DND-41 (cell line): ENCODE measurements at regions not wholly inside any gene's neighbourhood (a gene's known extent, or its start where the extent isn't known, plus 50 kb on each side); places are given as distances from the start of the nearest gene placed in this dataset.

Experiments used
- ATAC-seq: fragments of 200-7000 bp; cut with Tn5 transposase; 3 replicates; pipeline ENCODE4 v1.9.1; 2021; ENCODE audit warnings: low read depth; ENCODE audit not compliant: insufficient read depth
- DNase-seq: peaks from one replicate; pipeline ENCODE4 v3.0.0-alpha.2; 2020
- H2AFZ ChIP-seq: 2 replicates; pipeline ENCODE4 v1.6.0; 2012; ENCODE audit warnings: low read depth, low read length
- H3K27ac ChIP-seq: 2 replicates; pipeline ENCODE4 v1.5.1; 2012; ENCODE audit warnings: low read length, inconsistent platforms
- H3K27me3 ChIP-seq: fragments of 200-600 bp; sonication (generic); 2 replicates; pipeline ENCODE4 v1.6.0; 2012; ENCODE audit warnings: low read length, mild to moderate bottlenecking, inconsistent platforms; ENCODE audit not compliant: insufficient read depth, poor library complexity
- H3K36me3 ChIP-seq: 2 replicates; pipeline ENCODE4 v1.5.1; 2012; ENCODE audit warnings: low read length, inconsistent platforms; ENCODE audit not compliant: insufficient read depth
- H3K4me1 ChIP-seq: 2 replicates; pipeline ENCODE4 v1.5.1; 2012; ENCODE audit warnings: mild to moderate bottlenecking, low read length; ENCODE audit not compliant: insufficient read depth
- H3K4me2 ChIP-seq: 2 replicates; pipeline ENCODE4 v1.6.0; 2012; ENCODE audit warnings: mild to moderate bottlenecking, moderate library complexity, low read length, inconsistent platforms; ENCODE audit not compliant: insufficient read depth
- H3K4me3 ChIP-seq, 2 experiments: fragments of 200-600 bp in 1 of 2; shearing (Covaris generic) in 1 of 2; 2 replicates each; pipeline ENCODE4 v1.5.1; 2012 to 2016; ENCODE audit warnings: inconsistent platforms in 2 of 2, low read length in 2 of 2, mild to moderate bottlenecking in 2 of 2, low read depth in 1 of 2, moderate library complexity in 1 of 2
- H3K79me2 ChIP-seq: 2 replicates; pipeline ENCODE4 v1.6.0; 2012; ENCODE audit warnings: low read length, inconsistent platforms; ENCODE audit not compliant: insufficient read depth
- H3K9ac ChIP-seq: 2 replicates; pipeline ENCODE4 v1.6.0; 2012; ENCODE audit warnings: low read depth, mild to moderate bottlenecking, inconsistent platforms, low read length, moderate library complexity
- H3K9me3 ChIP-seq: 2 replicates; pipeline ENCODE4 v1.5.1; 2012; ENCODE audit warnings: low read length, moderate library complexity, mild to moderate bottlenecking, inconsistent platforms; ENCODE audit not compliant: insufficient read depth, severe bottlenecking
- H4K20me1 ChIP-seq: 2 replicates; pipeline ENCODE4 v1.6.0; 2012; ENCODE audit warnings: low read length; ENCODE audit not compliant: insufficient read depth
- EZH2 ChIP-seq: IDR thresholded peaks from 3 replicates; pipeline ENCODE4 v1.6.1; 2012; ENCODE audit warnings: borderline replicate concordance, low read depth, mild to moderate bottlenecking, moderate library complexity, low read length, inconsistent platforms; ENCODE audit not compliant: severe bottlenecking
- TF ChIP-seq, protein P1 (sequence below): IDR thresholded peaks from 2 replicates; pipeline ENCODE4 v1.5.1; 2012; ENCODE audit warnings: borderline replicate concordance, low read length, moderate library complexity, mild to moderate bottlenecking; ENCODE audit not compliant: poor library complexity, severe bottlenecking; ENCODE audit errors: extremely low read depth

DNA sequence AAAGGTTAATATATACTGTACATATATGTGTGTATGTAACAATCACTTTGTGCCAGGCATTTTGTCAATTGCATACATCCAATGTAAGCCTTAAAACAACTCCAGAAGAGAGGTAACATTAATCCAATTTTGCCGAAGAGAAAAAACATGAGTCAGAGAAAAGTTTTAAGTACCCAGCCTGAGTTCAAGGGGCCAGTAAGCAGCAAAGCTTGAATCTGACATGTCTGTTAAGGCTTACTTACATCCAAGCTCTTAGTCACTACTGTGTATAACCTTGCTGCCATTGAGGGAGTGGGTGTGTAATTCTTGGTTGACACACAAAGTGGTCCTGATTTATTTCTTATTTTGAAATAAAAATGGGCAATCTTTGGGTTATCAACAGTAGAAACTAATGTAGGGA, 360.4 kb upstream of the LYPLAL1 start:
- H3K4me2 ChIP-seq = no peak overlapping the region
- no peaks in the 10 kb centered on the region for H3K9me3 ChIP-seq
- no peak for ATAC-seq
- H3K4me3 ChIP-seq = no peak overlapping the region
- TF ChIP-seq, protein P1, sequence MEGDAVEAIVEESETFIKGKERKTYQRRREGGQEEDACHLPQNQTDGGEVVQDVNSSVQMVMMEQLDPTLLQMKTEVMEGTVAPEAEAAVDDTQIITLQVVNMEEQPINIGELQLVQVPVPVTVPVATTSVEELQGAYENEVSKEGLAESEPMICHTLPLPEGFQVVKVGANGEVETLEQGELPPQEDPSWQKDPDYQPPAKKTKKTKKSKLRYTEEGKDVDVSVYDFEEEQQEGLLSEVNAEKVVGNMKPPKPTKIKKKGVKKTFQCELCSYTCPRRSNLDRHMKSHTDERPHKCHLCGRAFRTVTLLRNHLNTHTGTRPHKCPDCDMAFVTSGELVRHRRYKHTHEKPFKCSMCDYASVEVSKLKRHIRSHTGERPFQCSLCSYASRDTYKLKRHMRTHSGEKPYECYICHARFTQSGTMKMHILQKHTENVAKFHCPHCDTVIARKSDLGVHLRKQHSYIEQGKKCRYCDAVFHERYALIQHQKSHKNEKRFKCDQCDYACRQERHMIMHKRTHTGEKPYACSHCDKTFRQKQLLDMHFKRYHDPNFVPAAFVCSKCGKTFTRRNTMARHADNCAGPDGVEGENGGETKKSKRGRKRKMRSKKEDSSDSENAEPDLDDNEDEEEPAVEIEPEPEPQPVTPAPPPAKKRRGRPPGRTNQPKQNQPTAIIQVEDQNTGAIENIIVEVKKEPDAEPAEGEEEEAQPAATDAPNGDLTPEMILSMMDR = no peak
- no peak for TF ChIP-seq EZH2
- H2AFZ ChIP-seq = no peak overlapping the region
- no peaks in the 10 kb centered on the region for H4K20me1 ChIP-seq
- no peak overlapping the region for H3K9ac ChIP-seq
- H3K36me3 ChIP-seq = no peaks in the 10 kb centered on the region
- H3K27me3 ChIP-seq = no peaks in the 10 kb centered on the region
- no peak overlapping the region for H3K27ac ChIP-seq
- no peaks in the 10 kb centered on the region for H3K4me1 ChIP-seq
- no peak for DNase-seq
- H3K79me2 ChIP-seq = no peaks in the 10 kb centered on the region

DNA sequence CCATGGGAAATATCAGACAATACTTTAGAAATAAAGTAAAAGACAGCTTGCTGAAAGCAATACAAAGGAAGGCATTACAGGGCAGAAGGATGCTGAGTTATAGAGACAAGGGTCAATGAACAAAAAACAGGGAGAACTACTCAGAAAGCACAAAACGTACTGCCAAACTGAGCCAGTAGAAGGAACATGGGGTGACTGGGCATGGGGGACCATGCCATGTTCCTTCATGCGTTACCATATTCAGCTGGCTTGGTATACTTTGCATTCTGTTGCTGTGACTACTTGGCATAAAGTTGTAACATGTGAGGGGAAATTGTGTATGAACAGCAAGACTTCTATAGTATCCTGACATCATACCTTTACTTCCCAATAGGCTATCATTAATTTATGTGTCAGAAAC, 358.6 kb upstream of the LYPLAL1 start:
- TF ChIP-seq, protein P1 = no peak
- TF ChIP-seq EZH2 = no peak
- Histone ChIP-seq H3K9me3 (no peaks in the 10 kb centered on the region), H3K27ac (no peak overlapping the region), H3K4me3 (no peak overlapping the region), H3K27me3 (no peaks in the 10 kb centered on the region), H4K20me1 (no peaks in the 10 kb centered on the region), H3K9ac (no peak overlapping the region), H2AFZ (no peak overlapping the region), H3K4me2 (no peak overlapping the region), H3K4me1 (no peaks in the 10 kb centered on the region), H3K79me2 (no peaks in the 10 kb centered on the region), H3K36me3 (no peaks in the 10 kb centered on the region)
- ATAC-seq = no peak
- no peak for DNase-seq

DNA sequence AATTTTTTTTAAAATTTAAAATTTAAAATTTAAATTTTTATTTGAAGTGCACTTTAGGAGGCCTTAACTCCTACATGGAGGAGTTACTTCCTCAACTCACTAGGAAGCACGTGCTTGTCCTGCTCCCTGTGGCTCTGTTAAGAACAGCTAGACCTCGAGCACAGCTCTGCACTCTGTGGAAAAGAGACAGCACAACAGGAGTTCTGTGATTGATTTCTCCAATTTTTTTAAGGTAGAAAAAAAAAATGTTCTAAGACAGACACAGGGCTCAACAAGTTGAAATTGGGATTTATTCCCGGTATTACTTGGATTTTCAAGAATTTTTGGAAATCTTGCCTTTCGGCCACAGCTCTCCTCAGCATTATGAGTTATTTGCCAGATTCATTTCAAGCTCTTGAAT, 356.6 kb upstream of the LYPLAL1 start:
- Histone ChIP-seq H2AFZ (no peak overlapping the region), H3K79me2 (no peaks in the 10 kb centered on the region), H3K9me3 (no peaks in the 10 kb centered on the region), H3K36me3 (no peaks in the 10 kb centered on the region), H3K9ac (no peak overlapping the region), H4K20me1 (no peaks in the 10 kb centered on the region), H3K27me3 (no peaks in the 10 kb centered on the region), H3K4me3 (no peak overlapping the region), H3K4me1 (no peaks in the 10 kb centered on the region), H3K4me2 (no peak overlapping the region), H3K27ac (no peak overlapping the region)
- TF ChIP-seq, protein P1 = no peak
- TF ChIP-seq EZH2 = no peak
- ATAC-seq = no peak
- DNase-seq = no peak
